DND-41 (cell line): ENCODE measurements at regions not wholly inside any gene's neighbourhood (a gene's known extent, or its start where the extent isn't known, plus 50 kb on each side); places are given as distances from the start of the nearest gene placed in this dataset.

Source experiments
- ATAC-seq: fragments of 200-7000 bp; cut with Tn5 transposase; 3 replicates; pipeline ENCODE4 v1.9.1; 2021; ENCODE audit warnings: low read depth; ENCODE audit not compliant: insufficient read depth
- DNase-seq: peaks from one replicate; pipeline ENCODE4 v3.0.0-alpha.2; 2020
- H2AFZ ChIP-seq: 2 replicates; pipeline ENCODE4 v1.6.0; 2012; ENCODE audit warnings: low read depth, low read length
- H3K27ac ChIP-seq: 2 replicates; pipeline ENCODE4 v1.5.1; 2012; ENCODE audit warnings: low read length, inconsistent platforms
- H3K27me3 ChIP-seq: fragments of 200-600 bp; sonication (generic); 2 replicates; pipeline ENCODE4 v1.6.0; 2012; ENCODE audit warnings: low read length, mild to moderate bottlenecking, inconsistent platforms; ENCODE audit not compliant: insufficient read depth, poor library complexity
- H3K36me3 ChIP-seq: 2 replicates; pipeline ENCODE4 v1.5.1; 2012; ENCODE audit warnings: low read length, inconsistent platforms; ENCODE audit not compliant: insufficient read depth
- H3K4me1 ChIP-seq: 2 replicates; pipeline ENCODE4 v1.5.1; 2012; ENCODE audit warnings: mild to moderate bottlenecking, low read length; ENCODE audit not compliant: insufficient read depth
- H3K4me2 ChIP-seq: 2 replicates; pipeline ENCODE4 v1.6.0; 2012; ENCODE audit warnings: mild to moderate bottlenecking, moderate library complexity, low read length, inconsistent platforms; ENCODE audit not compliant: insufficient read depth
- H3K4me3 ChIP-seq, 2 experiments: fragments of 200-600 bp in 1 of 2; shearing (Covaris generic) in 1 of 2; 2 replicates each; pipeline ENCODE4 v1.5.1; 2012 to 2016; ENCODE audit warnings: inconsistent platforms in 2 of 2, low read length in 2 of 2, mild to moderate bottlenecking in 2 of 2, low read depth in 1 of 2, moderate library complexity in 1 of 2
- H3K79me2 ChIP-seq: 2 replicates; pipeline ENCODE4 v1.6.0; 2012; ENCODE audit warnings: low read length, inconsistent platforms; ENCODE audit not compliant: insufficient read depth
- H3K9ac ChIP-seq: 2 replicates; pipeline ENCODE4 v1.6.0; 2012; ENCODE audit warnings: low read depth, mild to moderate bottlenecking, inconsistent platforms, low read length, moderate library complexity
- H3K9me3 ChIP-seq: 2 replicates; pipeline ENCODE4 v1.5.1; 2012; ENCODE audit warnings: low read length, moderate library complexity, mild to moderate bottlenecking, inconsistent platforms; ENCODE audit not compliant: insufficient read depth, severe bottlenecking
- H4K20me1 ChIP-seq: 2 replicates; pipeline ENCODE4 v1.6.0; 2012; ENCODE audit warnings: low read length; ENCODE audit not compliant: insufficient read depth
- EZH2 ChIP-seq: IDR thresholded peaks from 3 replicates; pipeline ENCODE4 v1.6.1; 2012; ENCODE audit warnings: borderline replicate concordance, low read depth, mild to moderate bottlenecking, moderate library complexity, low read length, inconsistent platforms; ENCODE audit not compliant: severe bottlenecking
- TF ChIP-seq, protein P1 (sequence below): IDR thresholded peaks from 2 replicates; pipeline ENCODE4 v1.5.1; 2012; ENCODE audit warnings: borderline replicate concordance, low read length, moderate library complexity, mild to moderate bottlenecking; ENCODE audit not compliant: poor library complexity, severe bottlenecking; ENCODE audit errors: extremely low read depth

DNA sequence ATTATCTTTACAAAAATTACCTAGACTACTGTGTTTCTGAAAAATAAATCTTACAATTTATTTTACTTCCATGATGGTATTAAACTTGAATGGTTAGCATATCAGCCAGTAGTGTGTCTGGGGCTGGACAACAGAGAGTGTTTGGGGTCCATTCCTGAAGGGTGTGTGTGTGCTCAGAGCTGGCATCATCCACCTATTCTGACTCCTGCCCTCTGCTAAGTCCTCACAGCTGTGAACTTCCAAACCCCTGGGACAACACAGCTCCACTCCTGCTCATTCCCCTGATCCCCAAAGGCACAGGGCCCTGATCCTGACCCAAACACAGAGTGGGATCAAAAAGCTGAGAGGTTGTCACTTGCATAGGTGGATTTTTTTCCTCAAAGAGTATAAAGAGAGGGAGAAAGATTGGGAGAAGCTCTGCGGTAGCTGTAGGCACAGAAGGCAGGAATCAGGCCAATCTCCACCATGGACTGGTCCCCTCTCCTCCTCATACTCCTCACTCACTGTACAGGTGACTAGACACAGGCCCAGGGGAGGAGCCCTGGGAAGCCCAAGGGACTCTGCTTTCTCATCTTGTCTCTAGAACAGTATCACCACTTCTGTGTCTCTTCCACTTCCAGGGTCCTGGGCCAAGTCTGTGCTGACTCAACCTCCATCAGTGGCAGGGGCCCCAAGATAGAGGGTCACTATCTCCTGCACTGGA, 55.7 kb upstream of the TOP3B start:
- Histone ChIP-seq H3K9me3 (no peaks in the 10 kb centered on the region), H3K79me2 (no peaks in the 10 kb centered on the region), H3K36me3 (no peaks in the 10 kb centered on the region), H3K27ac (no peak overlapping the region), H2AFZ (no peak overlapping the region), H4K20me1 (no peaks in the 10 kb centered on the region), H3K4me3 (no peak overlapping the region), H3K4me1 (no peaks in the 10 kb centered on the region), H3K27me3 (peaks cover 28% of the 10 kb centered on the region), H3K9ac (no peak overlapping the region), H3K4me2 (no peak overlapping the region)
- ATAC-seq (no peak), DNase-seq (no peak)
- TF ChIP-seq EZH2: no peak
- TF ChIP-seq, protein P1, sequence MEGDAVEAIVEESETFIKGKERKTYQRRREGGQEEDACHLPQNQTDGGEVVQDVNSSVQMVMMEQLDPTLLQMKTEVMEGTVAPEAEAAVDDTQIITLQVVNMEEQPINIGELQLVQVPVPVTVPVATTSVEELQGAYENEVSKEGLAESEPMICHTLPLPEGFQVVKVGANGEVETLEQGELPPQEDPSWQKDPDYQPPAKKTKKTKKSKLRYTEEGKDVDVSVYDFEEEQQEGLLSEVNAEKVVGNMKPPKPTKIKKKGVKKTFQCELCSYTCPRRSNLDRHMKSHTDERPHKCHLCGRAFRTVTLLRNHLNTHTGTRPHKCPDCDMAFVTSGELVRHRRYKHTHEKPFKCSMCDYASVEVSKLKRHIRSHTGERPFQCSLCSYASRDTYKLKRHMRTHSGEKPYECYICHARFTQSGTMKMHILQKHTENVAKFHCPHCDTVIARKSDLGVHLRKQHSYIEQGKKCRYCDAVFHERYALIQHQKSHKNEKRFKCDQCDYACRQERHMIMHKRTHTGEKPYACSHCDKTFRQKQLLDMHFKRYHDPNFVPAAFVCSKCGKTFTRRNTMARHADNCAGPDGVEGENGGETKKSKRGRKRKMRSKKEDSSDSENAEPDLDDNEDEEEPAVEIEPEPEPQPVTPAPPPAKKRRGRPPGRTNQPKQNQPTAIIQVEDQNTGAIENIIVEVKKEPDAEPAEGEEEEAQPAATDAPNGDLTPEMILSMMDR: no peak

- no peak overlapping the region for H3K4me3 ChIP-seq
- ATAC-seq: no peak
- H3K4me2 ChIP-seq: no peak overlapping the region
- H3K27ac ChIP-seq: no peak overlapping the region
- no peaks in the 10 kb centered on the region for H3K9me3 ChIP-seq
- no peak overlapping the region for H3K9ac ChIP-seq
- no peaks in the 10 kb centered on the region for H3K36me3 ChIP-seq
- no peak overlapping the region for H2AFZ ChIP-seq
- H3K27me3 ChIP-seq: peaks cover 23% of the 10 kb centered on the region
- no peaks in the 10 kb centered on the region for H3K79me2 ChIP-seq
- DNase-seq: no peak
- H3K4me1 ChIP-seq: no peaks in the 10 kb centered on the region
- TF ChIP-seq, protein P1: no peak
- H4K20me1 ChIP-seq: no peaks in the 10 kb centered on the region
Measured at GRCh38 chr22:22037740-22038139, 55.2 kb upstream of the TOP3B start.

GRCh38 chr22:22037229-22037628, 54.6 kb upstream of the TOP3B start:
- no peak for DNase-seq
- Histone ChIP-seq H3K9ac (no peak overlapping the region), H3K36me3 (no peaks in the 10 kb centered on the region), H3K27me3 (peaks cover 22% of the 10 kb centered on the region), H3K4me2 (no peak overlapping the region), H3K4me1 (no peaks in the 10 kb centered on the region), H3K4me3 (no peak overlapping the region), H4K20me1 (no peaks in the 10 kb centered on the region), H3K27ac (no peak overlapping the region), H3K79me2 (no peaks in the 10 kb centered on the region), H3K9me3 (no peaks in the 10 kb centered on the region), H2AFZ (no peak overlapping the region)
- no peak for TF ChIP-seq EZH2
- TF ChIP-seq, protein P1: no peak
- no peak for ATAC-seq

GRCh38 chr22:22036588-22036987, 54.0 kb upstream of the TOP3B start:
- DNase-seq (no peak), ATAC-seq (no peak)
- Histone ChIP-seq H2AFZ (no peak overlapping the region), H3K27ac (no peak overlapping the region), H3K9ac (no peak overlapping the region), H3K79me2 (no peaks in the 10 kb centered on the region), H3K4me1 (no peaks in the 10 kb centered on the region), H4K20me1 (no peaks in the 10 kb centered on the region), H3K4me2 (no peak overlapping the region), H3K36me3 (no peaks in the 10 kb centered on the region), H3K4me3 (no peak overlapping the region), H3K9me3 (no peaks in the 10 kb centered on the region), H3K27me3 (peaks cover 16% of the 10 kb centered on the region)
- TF ChIP-seq, protein P1: no peak
- TF ChIP-seq EZH2: no peak
